GM12878 (cell line): ENCODE measurements at regions not wholly inside any gene's neighbourhood (a gene's known extent, or its start where the extent isn't known, plus 50 kb on each side); places are given as distances from the start of the nearest gene placed in this dataset.

Source experiments
- ATAC-seq: fragments of 200-7000 bp; cut with Tn5 transposase; 3 replicates; pipeline ENCODE4 v1.9.1; 2020; ENCODE audit warnings: mild to moderate bottlenecking, moderate library complexity
- BruUV-seq: library from RNA; stranded (reverse); fragments of 400-500 nt; replicated peaks from 2 replicates; lab custom pipeline; 2021; lab: Mats Ljungman, UMichigan
- CTCF ChIA-PET: fragments of 300-600 bp; sonication (Branson Sonifier 250); formaldehyde crosslinking; extraction: SDS; loops from one replicate; lab custom pipeline; 2021; ENCODE audit warnings: inconsistent platforms; lab: Yijun Ruan, JAX
- POLR2A ChIA-PET: fragments of 350-600 bp; formaldehyde crosslinking; extraction: SDS; loops from one replicate; lab custom pipeline; 2021; ENCODE audit warnings: inconsistent platforms; lab: Charles Lee
- RAD21 ChIA-PET: fragments of 300-600 bp; sonication (Branson Sonifier 250); formaldehyde crosslinking; loops from one replicate; lab custom pipeline; 2023; ENCODE audit warnings: antibody characterized with exemption; ENCODE audit not compliant: unreplicated experiment; lab: Charles Lee
- SMC1A ChIA-PET: fragments of 300-600 bp; sonication (Branson Sonifier 250); formaldehyde crosslinking; loops from one replicate; lab custom pipeline; 2023; ENCODE audit not compliant: unreplicated experiment, uncharacterized antibody; lab: Charles Lee
- DNase-seq: peaks from one replicate; pipeline ENCODE4 v3.0.0-alpha.2; 2011; ENCODE audit warnings: low read depth, low spot score
- FAIRE-seq: peaks from 3 replicates; lab custom pipeline; 2011; peaks lifted over from hg19 to GRCh38; lab: Jason Lieb, UNC
- H2AFZ ChIP-seq: 2 replicates; pipeline ENCODE4 v1.6.0; 2011; ENCODE audit warnings: low read depth, low read length, control low read depth; ENCODE audit not compliant: control insufficient read depth
- H3K27ac ChIP-seq: 2 replicates; pipeline ENCODE4 v1.5.1; 2011; ENCODE audit warnings: control low read depth; ENCODE audit not compliant: control insufficient read depth, insufficient read depth
- H3K27me3 ChIP-seq, 2 experiments: replicated peaks in 1 of 2; 2 replicates each; pipeline versions ENCODE4 v1.6.0 to v1.6.1; 2011; ENCODE audit warnings: low read length in 1 of 2; ENCODE audit not compliant: control insufficient read depth in 2 of 2, insufficient read depth in 2 of 2
- H3K36me3 ChIP-seq, 2 experiments: 2 replicates each; pipeline ENCODE4 v1.5.1; 2011; ENCODE audit warnings: low read length in 1 of 2; ENCODE audit not compliant: control insufficient read depth in 2 of 2, insufficient read depth in 2 of 2
- H3K4me1 ChIP-seq: 2 replicates; pipeline ENCODE4 v1.6.1; 2011; ENCODE audit warnings: mild to moderate bottlenecking, low read length, moderate library complexity, mixed read lengths; ENCODE audit not compliant: control insufficient read depth, insufficient read depth
- H3K4me2 ChIP-seq: 2 replicates; pipeline ENCODE4 v1.6.0; 2011; ENCODE audit warnings: control low read depth; ENCODE audit not compliant: control insufficient read depth, insufficient read depth
- H3K4me3 ChIP-seq: fragments of 200-600 bp; sonication (generic); 2 replicates; pipeline ENCODE4 v1.5.1; 2016
- H3K79me2 ChIP-seq: 2 replicates; pipeline ENCODE4 v1.6.0; 2011; ENCODE audit warnings: low read length; ENCODE audit not compliant: control insufficient read depth, insufficient read depth
- H3K9ac ChIP-seq: 2 replicates; pipeline ENCODE4 v1.8.0; 2011; ENCODE audit warnings: low read length, control low read depth, mixed read lengths; ENCODE audit not compliant: control insufficient read depth, insufficient read depth
- H3K9me3 ChIP-seq: replicated peaks from 3 replicates; pipeline ENCODE4 v1.5.1; 2011; ENCODE audit warnings: mild to moderate bottlenecking, low read length; ENCODE audit not compliant: control insufficient read depth, insufficient read depth
- H4K20me1 ChIP-seq: 2 replicates; pipeline ENCODE4 v1.6.0; 2011; ENCODE audit not compliant: control insufficient read depth, insufficient read depth
- CEBPB ChIP-seq, 2 experiments: fragments of 150-350 bp in 1 of 2; IDR thresholded peaks; 2 replicates each; pipeline ENCODE4 v1.6.1; 2012 to 2014; ENCODE audit warnings: low read depth in 2 of 2, low read length in 2 of 2, borderline replicate concordance in 1 of 2, inconsistent platforms in 1 of 2
- CHD2 ChIP-seq: IDR thresholded peaks from 2 replicates; pipeline ENCODE4 v1.6.1; 2011; ENCODE audit warnings: low read depth, low read length, improper control_type of control experiment, borderline replicate concordance
- FOXM1 ChIP-seq: IDR thresholded peaks from 2 replicates; pipeline ENCODE4 v1.6.1; 2012; ENCODE audit warnings: low read depth, mild to moderate bottlenecking, inconsistent platforms, low read length, moderate library complexity
- LARP7 ChIP-seq: fragments of 450-650 bp; IDR thresholded peaks from 2 replicates; pipeline ENCODE4 v1.6.1; 2017; ENCODE audit warnings: mild to moderate bottlenecking
- MLLT1 ChIP-seq: fragments of 450-650 bp; IDR thresholded peaks from 2 replicates; pipeline ENCODE4 v1.6.1; 2016; ENCODE audit warnings: mild to moderate bottlenecking
- WGBS: methylation state at CpG from one replicate; pipeline ENCODE4 v1.1.6; 2016; ENCODE audit warnings: low lambda C conversion rate; ENCODE audit not compliant: insufficient replicate concordance, insufficient coverage; ENCODE audit errors: missing lambda C conversion rate; 5-methylcytosine and 5-hydroxymethylcytosine counted together
- in situ Hi-C: fragments of 300-500 bp; cut with MboI; formaldehyde crosslinking; loops from 9 replicates; pipeline ENCODE4 v1.14.3; 2018; ENCODE audit warnings: mixed read lengths
- intact Hi-C: fragments of 100-400 bp; cut with micrococcal nuclease; formaldehyde crosslinking; loops from one replicate; pipeline ENCODE4 v1.14.2; 2022; ENCODE audit not compliant: unreplicated experiment
- TF ChIP-seq, protein P1 (sequence below): fragments of 450-650 bp; IDR thresholded peaks from 2 replicates; pipeline ENCODE4 v1.6.1; 2017; ENCODE audit warnings: antibody characterized with exemption, mild to moderate bottlenecking, moderate library complexity

GRCh38 chr14:23694949-23695663 is 58.9 kb downstream of the DHRS2 start:
- RAD21 ChIA-PET: no interaction called here
- H3K9me3 ChIP-seq: no peaks in the 10 kb centered on the region

More at GRCh38 chr14:23694949-23695663, 58.9 kb downstream of the DHRS2 start:
- TF ChIP-seq MLLT1 (no peak), CHD2 (no peak), CEBPB (IDR thresholded peaks at IDR 0.05; ENCODE audit: borderline replicate concordance in 1 of 2, low read depth in 2 of 2, low read length in 2 of 2) (no peak), FOXM1 (no peak), LARP7 (no peak)
- TF ChIP-seq, protein P1, sequence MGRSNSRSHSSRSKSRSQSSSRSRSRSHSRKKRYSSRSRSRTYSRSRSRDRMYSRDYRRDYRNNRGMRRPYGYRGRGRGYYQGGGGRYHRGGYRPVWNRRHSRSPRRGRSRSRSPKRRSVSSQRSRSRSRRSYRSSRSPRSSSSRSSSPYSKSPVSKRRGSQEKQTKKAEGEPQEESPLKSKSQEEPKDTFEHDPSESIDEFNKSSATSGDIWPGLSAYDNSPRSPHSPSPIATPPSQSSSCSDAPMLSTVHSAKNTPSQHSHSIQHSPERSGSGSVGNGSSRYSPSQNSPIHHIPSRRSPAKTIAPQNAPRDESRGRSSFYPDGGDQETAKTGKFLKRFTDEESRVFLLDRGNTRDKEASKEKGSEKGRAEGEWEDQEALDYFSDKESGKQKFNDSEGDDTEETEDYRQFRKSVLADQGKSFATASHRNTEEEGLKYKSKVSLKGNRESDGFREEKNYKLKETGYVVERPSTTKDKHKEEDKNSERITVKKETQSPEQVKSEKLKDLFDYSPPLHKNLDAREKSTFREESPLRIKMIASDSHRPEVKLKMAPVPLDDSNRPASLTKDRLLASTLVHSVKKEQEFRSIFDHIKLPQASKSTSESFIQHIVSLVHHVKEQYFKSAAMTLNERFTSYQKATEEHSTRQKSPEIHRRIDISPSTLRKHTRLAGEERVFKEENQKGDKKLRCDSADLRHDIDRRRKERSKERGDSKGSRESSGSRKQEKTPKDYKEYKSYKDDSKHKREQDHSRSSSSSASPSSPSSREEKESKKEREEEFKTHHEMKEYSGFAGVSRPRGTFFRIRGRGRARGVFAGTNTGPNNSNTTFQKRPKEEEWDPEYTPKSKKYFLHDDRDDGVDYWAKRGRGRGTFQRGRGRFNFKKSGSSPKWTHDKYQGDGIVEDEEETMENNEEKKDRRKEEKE: no peak
- in situ Hi-C loops (no loop called here), intact Hi-C loops (no loop called here)
- no peak for FAIRE-seq
- DNase-seq: no peak
- 14% methylated on average over 13 of the region's 13 CpGs for WGBS
- no TSS peak for BruUV-seq
- ATAC-seq: no peak
- Histone ChIP-seq H3K36me3 (no peaks in the 10 kb centered on the region), H2AFZ (no peak overlapping the region), H3K79me2 (no peaks in the 10 kb centered on the region), H3K4me3 (no peak overlapping the region), H3K9ac (no peak overlapping the region), H3K4me2 (no peak overlapping the region), H3K27me3 (peaks cover 5 to 6% of the 10 kb centered on the region in 2 experiments), H3K27ac (no peak overlapping the region), H3K4me1 (no peaks in the 10 kb centered on the region), H4K20me1 (no peaks in the 10 kb centered on the region)
- ChIA-PET CTCF (no interaction called here), POLR2A (no interaction called here), SMC1A (interaction anchor here (1.2 kb wide), 1 partner anchor 9 kb away, joined by 3 read pairs; no protein-coding TSS in a partner anchor)
